ENCODE measurements at regions not wholly inside any gene's neighbourhood (a gene's known extent, or its start where the extent isn't known, plus 50 kb on each side); places are given as distances from the start of the nearest gene placed in this dataset.

DNA sequence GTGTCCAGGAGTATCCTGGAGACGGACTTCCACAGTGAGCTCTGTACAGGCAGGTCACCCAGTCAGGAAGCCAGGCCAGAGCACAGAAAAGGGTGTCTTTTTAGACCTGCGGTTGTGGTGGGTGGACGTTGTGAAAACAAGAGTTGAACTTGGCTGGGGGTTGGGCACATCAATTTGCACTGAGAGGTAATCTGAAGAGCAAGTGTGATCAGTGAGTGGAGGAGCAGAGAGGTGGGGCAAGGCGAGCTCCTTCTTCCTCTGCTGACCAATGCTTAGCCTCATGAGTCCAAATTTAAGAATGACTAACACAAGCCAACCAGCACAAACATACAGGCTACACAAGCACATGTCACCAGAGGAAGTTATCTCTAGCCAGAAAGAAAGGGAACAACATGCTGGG lies 310.8 kb downstream of the TCERG1L start:
- Mint-ChIP-seq H3K27ac (peak overlapping the region in 1 of 3 experiments; percentile 1; a peak in 1 of 7 replicates), H3K27me3 (ENCODE audit: low read depth) (peaks cover 5% of the 10 kb centered on the region), H3K4me1 (peaks cover 61 to 68% of the 10 kb centered on the region in 2 experiments), H3K36me3 (ENCODE audit: insufficient read depth in 1 of 3, low read depth in 3 of 3) (peaks cover 4 to 26% (median 15%) of the 10 kb centered on the region in 3 experiments; a peak in 5 of 7 replicates), H3K4me3 (no peak overlapping the region), H3K9me3 (peaks cover 20 to 22% of the 10 kb centered on the region in 2 experiments)
- Histone ChIP-seq H4K20me1 (ENCODE audit: control insufficient read depth, insufficient read depth, insufficient read length) (no peaks in the 10 kb centered on the region), H3K27me3 (ENCODE audit: insufficient read depth, low read length) (no peaks in the 10 kb centered on the region), H3K23me2 (ENCODE audit: insufficient read length, low read depth, low read length, poor library complexity, severe bottlenecking) (no peaks in the 10 kb centered on the region), H3K9me3 (ENCODE audit: control insufficient read depth, low read depth, low read length) (no peaks in the 10 kb centered on the region), H3K79me1 (ENCODE audit: insufficient read depth, low read depth, low read length, poor library complexity, severe bottlenecking) (no peaks in the 10 kb centered on the region), H4K5ac (ENCODE audit: insufficient read length, low read depth, low read length) (no peak overlapping the region), H3K18ac (ENCODE audit: insufficient read length, low read depth, low read length) (no peak overlapping the region), H2BK20ac (ENCODE audit: low read depth, low read length, poor library complexity, severe bottlenecking) (no peak overlapping the region), H2BK120ac (ENCODE audit: low read depth, low read length, poor library complexity, severe bottlenecking) (no peak overlapping the region), H3K56ac (ENCODE audit: insufficient read length, low read depth, low read length) (no peak overlapping the region), H4K91ac (ENCODE audit: insufficient read length, low read depth, low read length) (no peak overlapping the region), H2BK15ac (ENCODE audit: low read depth, low read length) (no peak overlapping the region), H3K79me2 (ENCODE audit: insufficient read depth, low read length) (no peaks in the 10 kb centered on the region), H3K4ac (ENCODE audit: low read depth, low read length) (no peak overlapping the region), H2BK5ac (ENCODE audit: insufficient read length, low read length) (no peak overlapping the region), H2AK5ac (ENCODE audit: insufficient read length, low read length) (peak overlapping the region; percentile 10), H2BK12ac (ENCODE audit: insufficient read length, low read depth, low read length) (no peak overlapping the region), H3K4me1 (ENCODE audit: insufficient read depth, low read length) (peaks cover 26% of the 10 kb centered on the region), H3K4me2 (ENCODE audit: insufficient read depth, insufficient read length, low read length) (no peak overlapping the region), H3T11ph (ENCODE audit: low read length) (no peak overlapping the region), H3K27ac (ENCODE audit: insufficient read length, low read depth, low read length) (no peak overlapping the region), H3K14ac (ENCODE audit: insufficient read depth, low read length) (no peak overlapping the region), H3K23ac (ENCODE audit: insufficient read length, low read depth, low read length) (no peak overlapping the region), H2AFZ (ENCODE audit: low read length) (no peak overlapping the region), H3K9ac (ENCODE audit: extremely low read depth, insufficient read length, low read length) (no peak overlapping the region), H4K8ac (replicated peaks; ENCODE audit: insufficient read length, low read depth, low read length) (no peak overlapping the region)
- TF ChIP-seq, protein P1, sequence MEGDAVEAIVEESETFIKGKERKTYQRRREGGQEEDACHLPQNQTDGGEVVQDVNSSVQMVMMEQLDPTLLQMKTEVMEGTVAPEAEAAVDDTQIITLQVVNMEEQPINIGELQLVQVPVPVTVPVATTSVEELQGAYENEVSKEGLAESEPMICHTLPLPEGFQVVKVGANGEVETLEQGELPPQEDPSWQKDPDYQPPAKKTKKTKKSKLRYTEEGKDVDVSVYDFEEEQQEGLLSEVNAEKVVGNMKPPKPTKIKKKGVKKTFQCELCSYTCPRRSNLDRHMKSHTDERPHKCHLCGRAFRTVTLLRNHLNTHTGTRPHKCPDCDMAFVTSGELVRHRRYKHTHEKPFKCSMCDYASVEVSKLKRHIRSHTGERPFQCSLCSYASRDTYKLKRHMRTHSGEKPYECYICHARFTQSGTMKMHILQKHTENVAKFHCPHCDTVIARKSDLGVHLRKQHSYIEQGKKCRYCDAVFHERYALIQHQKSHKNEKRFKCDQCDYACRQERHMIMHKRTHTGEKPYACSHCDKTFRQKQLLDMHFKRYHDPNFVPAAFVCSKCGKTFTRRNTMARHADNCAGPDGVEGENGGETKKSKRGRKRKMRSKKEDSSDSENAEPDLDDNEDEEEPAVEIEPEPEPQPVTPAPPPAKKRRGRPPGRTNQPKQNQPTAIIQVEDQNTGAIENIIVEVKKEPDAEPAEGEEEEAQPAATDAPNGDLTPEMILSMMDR (conservative IDR thresholded peaks at IDR 0.05): no peak
- no peak for DNase-seq
- no CpG with 5 or more reads among the region's 4 CpGs for WGBS (ENCODE audit: extremely low coverage, insufficient read length, low lambda C conversion rate)

Data from H9 (cell line).